Thyroid gland (tissue), 4 donors: ENCODE measurements at regions not wholly inside any gene's neighbourhood (a gene's known extent, or its start where the extent isn't known, plus 50 kb on each side); places are given as distances from the start of the nearest gene placed in this dataset.

ENCODE experiments used
- POLR2A ChIP-seq, 2 donors: fragments of 450-650 bp; IDR thresholded peaks; one replicate each; pipeline ENCODE4 v1.6.1; 2017; ENCODE audit warnings: antibody characterized with exemption in 2 of 2, mild to moderate bottlenecking in 2 of 2, moderate library complexity in 1 of 2
- TF ChIP-seq, protein P1 (sequence below), 6 experiments: fragments of 200-600 bp in 3 of 6; fragments of 450-650 bp in 3 of 6; sonication (generic) in 3 of 6; IDR thresholded peaks; one replicate each; pipeline ENCODE4 v1.5.1; 2016 to 2019; ENCODE audit warnings: antibody characterized with exemption in 6 of 6, mild to moderate bottlenecking in 2 of 6, inconsistent platforms in 1 of 6, moderate library complexity in 1 of 6

DNA sequence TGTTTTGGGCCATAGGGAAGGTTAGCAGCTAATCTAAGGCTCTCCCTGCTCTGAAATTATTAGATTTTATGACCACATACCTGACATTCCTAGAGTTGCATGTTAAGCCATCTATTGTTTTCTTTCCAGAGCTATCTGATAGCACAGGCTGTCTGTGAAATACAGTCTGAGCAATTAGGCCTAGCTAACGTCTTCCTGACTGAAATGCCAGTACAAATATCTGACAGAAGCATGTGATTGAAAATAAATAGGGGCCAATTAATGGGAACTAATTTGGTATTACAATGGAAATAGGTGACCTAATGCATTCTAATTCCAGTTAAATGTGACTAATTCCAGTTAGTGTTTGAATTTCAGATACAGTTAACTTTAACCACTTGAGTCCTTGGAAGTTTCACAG lies 115.2 kb downstream of the C12orf75 start:
- TF ChIP-seq, protein P1, sequence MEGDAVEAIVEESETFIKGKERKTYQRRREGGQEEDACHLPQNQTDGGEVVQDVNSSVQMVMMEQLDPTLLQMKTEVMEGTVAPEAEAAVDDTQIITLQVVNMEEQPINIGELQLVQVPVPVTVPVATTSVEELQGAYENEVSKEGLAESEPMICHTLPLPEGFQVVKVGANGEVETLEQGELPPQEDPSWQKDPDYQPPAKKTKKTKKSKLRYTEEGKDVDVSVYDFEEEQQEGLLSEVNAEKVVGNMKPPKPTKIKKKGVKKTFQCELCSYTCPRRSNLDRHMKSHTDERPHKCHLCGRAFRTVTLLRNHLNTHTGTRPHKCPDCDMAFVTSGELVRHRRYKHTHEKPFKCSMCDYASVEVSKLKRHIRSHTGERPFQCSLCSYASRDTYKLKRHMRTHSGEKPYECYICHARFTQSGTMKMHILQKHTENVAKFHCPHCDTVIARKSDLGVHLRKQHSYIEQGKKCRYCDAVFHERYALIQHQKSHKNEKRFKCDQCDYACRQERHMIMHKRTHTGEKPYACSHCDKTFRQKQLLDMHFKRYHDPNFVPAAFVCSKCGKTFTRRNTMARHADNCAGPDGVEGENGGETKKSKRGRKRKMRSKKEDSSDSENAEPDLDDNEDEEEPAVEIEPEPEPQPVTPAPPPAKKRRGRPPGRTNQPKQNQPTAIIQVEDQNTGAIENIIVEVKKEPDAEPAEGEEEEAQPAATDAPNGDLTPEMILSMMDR (IDR thresholded peaks at IDR 0.05), result no peak
- no peak for TF ChIP-seq POLR2A (IDR thresholded peaks at IDR 0.05)
